ENCODE measurements at regions not wholly inside any gene's neighbourhood (a gene's known extent, or its start where the extent isn't known, plus 50 kb on each side); places are given as distances from the start of the nearest gene placed in this dataset.

GRCh38 chr11:30710221-30710620, 124.1 kb upstream of the MPPED2 start:
- no peak for TF ChIP-seq EZH2 (IDR thresholded peaks at IDR 0.05; ENCODE audit: low read length, missing control alignments)
- TF ChIP-seq, protein P1, sequence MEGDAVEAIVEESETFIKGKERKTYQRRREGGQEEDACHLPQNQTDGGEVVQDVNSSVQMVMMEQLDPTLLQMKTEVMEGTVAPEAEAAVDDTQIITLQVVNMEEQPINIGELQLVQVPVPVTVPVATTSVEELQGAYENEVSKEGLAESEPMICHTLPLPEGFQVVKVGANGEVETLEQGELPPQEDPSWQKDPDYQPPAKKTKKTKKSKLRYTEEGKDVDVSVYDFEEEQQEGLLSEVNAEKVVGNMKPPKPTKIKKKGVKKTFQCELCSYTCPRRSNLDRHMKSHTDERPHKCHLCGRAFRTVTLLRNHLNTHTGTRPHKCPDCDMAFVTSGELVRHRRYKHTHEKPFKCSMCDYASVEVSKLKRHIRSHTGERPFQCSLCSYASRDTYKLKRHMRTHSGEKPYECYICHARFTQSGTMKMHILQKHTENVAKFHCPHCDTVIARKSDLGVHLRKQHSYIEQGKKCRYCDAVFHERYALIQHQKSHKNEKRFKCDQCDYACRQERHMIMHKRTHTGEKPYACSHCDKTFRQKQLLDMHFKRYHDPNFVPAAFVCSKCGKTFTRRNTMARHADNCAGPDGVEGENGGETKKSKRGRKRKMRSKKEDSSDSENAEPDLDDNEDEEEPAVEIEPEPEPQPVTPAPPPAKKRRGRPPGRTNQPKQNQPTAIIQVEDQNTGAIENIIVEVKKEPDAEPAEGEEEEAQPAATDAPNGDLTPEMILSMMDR (conservative IDR thresholded peaks at IDR 0.05 in 1 of 2, IDR thresholded peaks at IDR 0.05 in 1 of 2; ENCODE audit: low read depth in 1 of 2, low read length in 2 of 2), result no peak

All from fibroblast of lung (primary cell).